Fibroblast of the conjunctiva (primary cell): ENCODE measurements at regions not wholly inside any gene's neighbourhood (a gene's known extent, or its start where the extent isn't known, plus 50 kb on each side); places are given as distances from the start of the nearest gene placed in this dataset.

Experiments used
- DNase-seq: peaks from one replicate; pipeline ENCODE4 v3.0.0-alpha.2; 2010; ENCODE audit warnings: low read depth

- no peak for DNase-seq
These were observed 1386.8 kb downstream of the MRPL39 start for GRCh38 chr21:24220446-24220845.

- DNase-seq: no peak
These were observed 1390.1 kb downstream of the MRPL39 start for GRCh38 chr21:24217151-24217550.

- DNase-seq: no peak
These were observed 1397.2 kb downstream of the MRPL39 start for GRCh38 chr21:24210130-24210529.

- no peak for DNase-seq
These were observed 1398.6 kb downstream of the MRPL39 start for GRCh38 chr21:24208562-24209260.

- DNase-seq: no peak
These were observed 1402.0 kb downstream of the MRPL39 start for GRCh38 chr21:24205319-24205718.

GRCh38 chr21:24204641-24205040 lies 1402.6 kb downstream of the MRPL39 start:
- no peak for DNase-seq

GRCh38 chr21:24200052-24200451 lies 1407.2 kb downstream of the MRPL39 start:
- DNase-seq: no peak

- DNase-seq: no peak
These were observed 1409.4 kb downstream of the MRPL39 start for GRCh38 chr21:24197923-24198322.

- no peak for DNase-seq
These were observed 1410.1 kb downstream of the MRPL39 start for GRCh38 chr21:24197132-24197643.

GRCh38 chr21:24188506-24188905 lies 1418.8 kb downstream of the MRPL39 start:
- DNase-seq: no peak

- no peak for DNase-seq
These were observed 1424.2 kb downstream of the MRPL39 start for GRCh38 chr21:24183077-24183476.

- no peak for DNase-seq
These were observed 1428.2 kb downstream of the MRPL39 start for GRCh38 chr21:24179110-24179509.

GRCh38 chr21:24175106-24175505 lies 1432.2 kb downstream of the MRPL39 start:
- DNase-seq: no peak

GRCh38 chr21:24171736-24172135 lies 1435.5 kb downstream of the MRPL39 start:
- DNase-seq: no peak

- no peak for DNase-seq
These were observed 1443.7 kb downstream of the MRPL39 start for GRCh38 chr21:24163539-24163938.

GRCh38 chr21:24160528-24160927 lies 1446.8 kb downstream of the MRPL39 start:
- DNase-seq: no peak

GRCh38 chr21:24153137-24153536 lies 1454.1 kb downstream of the MRPL39 start:
- no peak for DNase-seq

- DNase-seq: no peak
These were observed 1456.5 kb downstream of the MRPL39 start for GRCh38 chr21:24150753-24151152.

GRCh38 chr21:24148461-24148860 lies 1458.8 kb downstream of the MRPL39 start:
- DNase-seq: no peak

- DNase-seq: no peak
These were observed 1459.6 kb downstream of the MRPL39 start for GRCh38 chr21:24147674-24148073.

- DNase-seq: no peak
These were observed 1476.2 kb downstream of the MRPL39 start for GRCh38 chr21:24131056-24131455.

- DNase-seq: no peak
These were observed 1479.6 kb downstream of the MRPL39 start for GRCh38 chr21:24127651-24128050.

- no peak for DNase-seq
These were observed 1483.5 kb downstream of the MRPL39 start for GRCh38 chr21:24123785-24124184.
